ENCODE measurements at regions not wholly inside any gene's neighbourhood (a gene's known extent, or its start where the extent isn't known, plus 50 kb on each side); places are given as distances from the start of the nearest gene placed in this dataset.
A peak's percentile ranks its signal among the peaks of the same experiment; 100 is the strongest.

DNA sequence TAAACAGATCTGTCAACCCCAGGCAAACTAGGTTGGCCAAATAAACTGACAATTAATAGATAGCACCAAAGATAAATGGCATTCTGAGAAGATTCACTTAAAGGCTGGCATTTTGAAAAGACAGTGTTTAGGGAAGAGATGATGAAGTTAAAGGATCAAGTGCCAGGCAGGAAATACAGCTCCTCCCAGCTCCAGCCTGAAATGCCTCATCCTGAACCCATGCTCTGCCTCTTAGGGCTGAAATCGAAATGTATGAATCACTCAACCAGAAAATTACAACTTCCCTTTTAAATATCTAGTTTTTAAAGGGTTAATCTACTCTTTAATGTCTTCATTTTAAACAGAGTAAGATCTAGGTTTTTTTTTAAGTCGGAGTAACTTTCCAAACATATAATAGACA is 171.2 kb upstream of the UBL3 start:
- intact Hi-C loops (cut with DNase I; ENCODE audit: low total_unique reads), result no loop called here
- no peaks in the 10 kb centered on the region for H3K27me3 ChIP-seq
- H3K36me3 ChIP-seq, result no peaks in the 10 kb centered on the region
- H3K27ac ChIP-seq, result peak overlapping the region; percentile 54 to 82
- no peak for TF ChIP-seq POLR2A (IDR thresholded peaks at IDR 0.05)
- TF ChIP-seq, protein P1, sequence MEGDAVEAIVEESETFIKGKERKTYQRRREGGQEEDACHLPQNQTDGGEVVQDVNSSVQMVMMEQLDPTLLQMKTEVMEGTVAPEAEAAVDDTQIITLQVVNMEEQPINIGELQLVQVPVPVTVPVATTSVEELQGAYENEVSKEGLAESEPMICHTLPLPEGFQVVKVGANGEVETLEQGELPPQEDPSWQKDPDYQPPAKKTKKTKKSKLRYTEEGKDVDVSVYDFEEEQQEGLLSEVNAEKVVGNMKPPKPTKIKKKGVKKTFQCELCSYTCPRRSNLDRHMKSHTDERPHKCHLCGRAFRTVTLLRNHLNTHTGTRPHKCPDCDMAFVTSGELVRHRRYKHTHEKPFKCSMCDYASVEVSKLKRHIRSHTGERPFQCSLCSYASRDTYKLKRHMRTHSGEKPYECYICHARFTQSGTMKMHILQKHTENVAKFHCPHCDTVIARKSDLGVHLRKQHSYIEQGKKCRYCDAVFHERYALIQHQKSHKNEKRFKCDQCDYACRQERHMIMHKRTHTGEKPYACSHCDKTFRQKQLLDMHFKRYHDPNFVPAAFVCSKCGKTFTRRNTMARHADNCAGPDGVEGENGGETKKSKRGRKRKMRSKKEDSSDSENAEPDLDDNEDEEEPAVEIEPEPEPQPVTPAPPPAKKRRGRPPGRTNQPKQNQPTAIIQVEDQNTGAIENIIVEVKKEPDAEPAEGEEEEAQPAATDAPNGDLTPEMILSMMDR (IDR thresholded peaks at IDR 0.05), result no peak
- no peaks in the 10 kb centered on the region for H3K4me1 ChIP-seq
- H3K9me3 ChIP-seq, result no peaks in the 10 kb centered on the region
- no peak for DNase-seq
- no peak overlapping the region for H3K4me3 ChIP-seq

DNA sequence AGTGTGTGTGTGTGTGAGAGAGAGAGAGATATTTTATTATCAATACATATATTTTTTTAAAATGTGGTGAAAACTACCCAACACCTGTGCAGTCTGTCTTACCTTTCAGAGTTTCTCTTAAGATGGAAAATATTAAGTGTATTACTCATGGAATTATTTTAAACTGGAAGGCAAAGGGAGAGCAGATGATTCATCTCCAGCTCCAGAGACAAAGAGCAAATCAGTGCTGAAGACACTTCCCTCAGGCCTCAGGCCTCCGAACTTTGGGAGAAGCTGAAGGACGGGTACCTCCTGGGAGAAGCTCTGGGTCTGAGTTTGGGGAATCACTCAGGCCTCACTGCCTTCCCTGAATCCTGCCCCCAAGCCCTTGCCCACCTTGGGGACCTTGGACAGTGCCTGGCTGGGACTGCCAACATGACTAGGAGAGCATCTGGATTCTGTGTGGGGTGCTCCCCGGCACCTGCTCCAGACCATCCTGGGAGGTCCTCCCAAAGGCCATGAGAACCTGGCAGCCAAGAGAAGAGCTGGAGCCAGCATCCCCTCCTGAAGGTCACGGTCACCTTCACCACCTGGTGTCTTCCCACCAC is 170.4 kb upstream of the UBL3 start:
- TF ChIP-seq, protein P1 (IDR thresholded peaks at IDR 0.05), result no peak
- peak in 1 of 2 donors; percentile 8 for TF ChIP-seq POLR2A (IDR thresholded peaks at IDR 0.05)
- Histone ChIP-seq H3K9me3 (no peaks in the 10 kb centered on the region), H3K27ac (peak overlapping the region; percentile 54 to 82), H3K36me3 (no peaks in the 10 kb centered on the region), H3K4me1 (no peaks in the 10 kb centered on the region), H3K4me3 (no peak overlapping the region), H3K27me3 (no peaks in the 10 kb centered on the region)
- intact Hi-C loops (cut with DNase I; ENCODE audit: low total_unique reads), result no loop called here
- DNase-seq, result peak in 1 of 2 donors; percentile 47

- Histone ChIP-seq H3K4me1 (no peaks in the 10 kb centered on the region), H3K4me3 (no peak overlapping the region), H3K36me3 (no peaks in the 10 kb centered on the region), H3K9me3 (no peaks in the 10 kb centered on the region), H3K27ac (peak overlapping the region; percentile 54 to 82), H3K27me3 (no peaks in the 10 kb centered on the region)
- DNase-seq, result no peak
- intact Hi-C loops (cut with DNase I; ENCODE audit: low total_unique reads), result no loop called here
- TF ChIP-seq, protein P1 (IDR thresholded peaks at IDR 0.05), result no peak
- TF ChIP-seq POLR2A (IDR thresholded peaks at IDR 0.05), result no peak
Observed at GRCh38 chr13:30019648-30020626, 169.5 kb upstream of the UBL3 start.

GRCh38 chr13:30017880-30018279 is 167.5 kb upstream of the UBL3 start:
- Histone ChIP-seq H3K4me3 (no peak overlapping the region), H3K4me1 (no peaks in the 10 kb centered on the region), H3K27me3 (no peaks in the 10 kb centered on the region), H3K36me3 (no peaks in the 10 kb centered on the region), H3K9me3 (no peaks in the 10 kb centered on the region), H3K27ac (no peak overlapping the region)
- TF ChIP-seq, protein P1 (IDR thresholded peaks at IDR 0.05), result no peak
- TF ChIP-seq POLR2A (IDR thresholded peaks at IDR 0.05), result no peak
- intact Hi-C loops (cut with DNase I; ENCODE audit: low total_unique reads), result no loop called here
- DNase-seq, result no peak

DNA sequence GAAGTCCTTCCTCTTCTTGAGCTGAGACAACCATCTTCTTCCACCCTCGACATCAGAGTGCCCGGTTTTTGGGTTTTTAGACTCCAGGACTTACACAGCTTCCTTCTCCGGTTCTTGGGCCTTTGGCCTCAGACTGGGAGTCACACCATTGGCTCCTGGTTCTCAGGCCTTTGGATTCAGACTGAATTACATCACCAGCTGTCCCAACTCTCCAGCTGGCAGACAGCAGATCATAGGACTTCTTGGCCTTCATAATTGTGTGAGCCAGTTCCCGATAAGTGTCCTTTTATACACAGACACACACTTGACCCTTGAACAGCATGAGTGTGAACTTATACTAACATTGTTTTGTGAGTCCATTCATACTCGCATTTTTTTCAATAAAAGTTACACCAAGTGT is 166.0 kb upstream of the UBL3 start:
- no peak for DNase-seq
- no peak overlapping the region for H3K27ac ChIP-seq
- H3K27me3 ChIP-seq, result no peaks in the 10 kb centered on the region
- no peaks in the 10 kb centered on the region for H3K4me1 ChIP-seq
- intact Hi-C loops (cut with DNase I; ENCODE audit: low total_unique reads), result no loop called here
- no peak for TF ChIP-seq POLR2A (IDR thresholded peaks at IDR 0.05)
- TF ChIP-seq, protein P1 (IDR thresholded peaks at IDR 0.05), result no peak
- H3K36me3 ChIP-seq, result no peaks in the 10 kb centered on the region
- no peak overlapping the region for H3K4me3 ChIP-seq
- no peaks in the 10 kb centered on the region for H3K9me3 ChIP-seq

Data from uterus (tissue), 3 donors.